ENCODE measurements at regions not wholly inside any gene's neighbourhood (a gene's known extent, or its start where the extent isn't known, plus 50 kb on each side); places are given as distances from the start of the nearest gene placed in this dataset.

DNA sequence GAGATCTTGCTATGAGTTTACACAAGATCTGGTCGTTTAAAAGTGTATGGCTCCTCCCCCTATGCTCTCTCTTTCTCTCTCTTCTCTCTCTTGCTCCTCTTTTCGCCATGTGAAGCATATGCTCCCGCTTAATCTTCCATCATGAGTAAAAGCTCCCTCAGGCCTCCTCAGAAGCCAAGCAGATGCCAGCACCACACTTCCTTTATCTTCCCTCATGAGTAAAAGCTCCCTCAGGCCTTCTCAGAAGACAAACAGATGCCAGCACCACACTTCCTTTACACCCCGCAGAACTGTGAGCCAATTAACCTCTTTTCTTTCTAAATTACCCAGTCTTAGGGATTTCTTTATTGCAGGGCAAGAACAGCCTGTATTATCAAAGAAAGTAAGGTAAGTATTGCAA lies 152.4 kb downstream of the SEC23A start:
- TF ChIP-seq, protein P1, sequence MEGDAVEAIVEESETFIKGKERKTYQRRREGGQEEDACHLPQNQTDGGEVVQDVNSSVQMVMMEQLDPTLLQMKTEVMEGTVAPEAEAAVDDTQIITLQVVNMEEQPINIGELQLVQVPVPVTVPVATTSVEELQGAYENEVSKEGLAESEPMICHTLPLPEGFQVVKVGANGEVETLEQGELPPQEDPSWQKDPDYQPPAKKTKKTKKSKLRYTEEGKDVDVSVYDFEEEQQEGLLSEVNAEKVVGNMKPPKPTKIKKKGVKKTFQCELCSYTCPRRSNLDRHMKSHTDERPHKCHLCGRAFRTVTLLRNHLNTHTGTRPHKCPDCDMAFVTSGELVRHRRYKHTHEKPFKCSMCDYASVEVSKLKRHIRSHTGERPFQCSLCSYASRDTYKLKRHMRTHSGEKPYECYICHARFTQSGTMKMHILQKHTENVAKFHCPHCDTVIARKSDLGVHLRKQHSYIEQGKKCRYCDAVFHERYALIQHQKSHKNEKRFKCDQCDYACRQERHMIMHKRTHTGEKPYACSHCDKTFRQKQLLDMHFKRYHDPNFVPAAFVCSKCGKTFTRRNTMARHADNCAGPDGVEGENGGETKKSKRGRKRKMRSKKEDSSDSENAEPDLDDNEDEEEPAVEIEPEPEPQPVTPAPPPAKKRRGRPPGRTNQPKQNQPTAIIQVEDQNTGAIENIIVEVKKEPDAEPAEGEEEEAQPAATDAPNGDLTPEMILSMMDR (CRISPR knock-in tag; IDR thresholded peaks at IDR 0.05) = no peak
- TF ChIP-seq ZNF10 (CRISPR knock-in tag; IDR thresholded peaks at IDR 0.05; ENCODE audit: borderline replicate concordance, low read depth) (no peak), ZNF282 (IDR thresholded peaks at IDR 0.05; ENCODE audit: partially characterized antibody) (no peak), RAD21 (CRISPR knock-in tag; IDR thresholded peaks at IDR 0.05) (no peak), ARHGAP35 (CRISPR knock-in tag; IDR thresholded peaks at IDR 0.05; ENCODE audit: borderline replicate concordance) (no peak), ZFX (CRISPR knock-in tag; IDR thresholded peaks at IDR 0.05; ENCODE audit: low read depth) (no peak), ONECUT2 (CRISPR knock-in tag; IDR thresholded peaks at IDR 0.05) (no peak), POLR2A (IDR thresholded peaks at IDR 0.05; ENCODE audit: insufficient read depth in 1 of 2, low read depth in 2 of 2, low read length in 2 of 2) (no peak), YY1 (IDR thresholded peaks at IDR 0.05; ENCODE audit: insufficient read depth, insufficient replicate concordance, low read depth, low read length) (no peak), HOXA9 (CRISPR knock-in tag; IDR thresholded peaks at IDR 0.05; ENCODE audit: borderline replicate concordance) (no peak)
- TF ChIP-seq, protein P2, sequence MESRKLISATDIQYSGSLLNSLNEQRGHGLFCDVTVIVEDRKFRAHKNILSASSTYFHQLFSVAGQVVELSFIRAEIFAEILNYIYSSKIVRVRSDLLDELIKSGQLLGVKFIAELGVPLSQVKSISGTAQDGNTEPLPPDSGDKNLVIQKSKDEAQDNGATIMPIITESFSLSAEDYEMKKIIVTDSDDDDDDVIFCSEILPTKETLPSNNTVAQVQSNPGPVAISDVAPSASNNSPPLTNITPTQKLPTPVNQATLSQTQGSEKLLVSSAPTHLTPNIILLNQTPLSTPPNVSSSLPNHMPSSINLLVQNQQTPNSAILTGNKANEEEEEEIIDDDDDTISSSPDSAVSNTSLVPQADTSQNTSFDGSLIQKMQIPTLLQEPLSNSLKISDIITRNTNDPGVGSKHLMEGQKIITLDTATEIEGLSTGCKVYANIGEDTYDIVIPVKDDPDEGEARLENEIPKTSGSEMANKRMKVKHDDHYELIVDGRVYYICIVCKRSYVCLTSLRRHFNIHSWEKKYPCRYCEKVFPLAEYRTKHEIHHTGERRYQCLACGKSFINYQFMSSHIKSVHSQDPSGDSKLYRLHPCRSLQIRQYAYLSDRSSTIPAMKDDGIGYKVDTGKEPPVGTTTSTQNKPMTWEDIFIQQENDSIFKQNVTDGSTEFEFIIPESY (CRISPR knock-in tag; IDR thresholded peaks at IDR 0.05) = no peak
- TF ChIP-seq, protein P3, sequence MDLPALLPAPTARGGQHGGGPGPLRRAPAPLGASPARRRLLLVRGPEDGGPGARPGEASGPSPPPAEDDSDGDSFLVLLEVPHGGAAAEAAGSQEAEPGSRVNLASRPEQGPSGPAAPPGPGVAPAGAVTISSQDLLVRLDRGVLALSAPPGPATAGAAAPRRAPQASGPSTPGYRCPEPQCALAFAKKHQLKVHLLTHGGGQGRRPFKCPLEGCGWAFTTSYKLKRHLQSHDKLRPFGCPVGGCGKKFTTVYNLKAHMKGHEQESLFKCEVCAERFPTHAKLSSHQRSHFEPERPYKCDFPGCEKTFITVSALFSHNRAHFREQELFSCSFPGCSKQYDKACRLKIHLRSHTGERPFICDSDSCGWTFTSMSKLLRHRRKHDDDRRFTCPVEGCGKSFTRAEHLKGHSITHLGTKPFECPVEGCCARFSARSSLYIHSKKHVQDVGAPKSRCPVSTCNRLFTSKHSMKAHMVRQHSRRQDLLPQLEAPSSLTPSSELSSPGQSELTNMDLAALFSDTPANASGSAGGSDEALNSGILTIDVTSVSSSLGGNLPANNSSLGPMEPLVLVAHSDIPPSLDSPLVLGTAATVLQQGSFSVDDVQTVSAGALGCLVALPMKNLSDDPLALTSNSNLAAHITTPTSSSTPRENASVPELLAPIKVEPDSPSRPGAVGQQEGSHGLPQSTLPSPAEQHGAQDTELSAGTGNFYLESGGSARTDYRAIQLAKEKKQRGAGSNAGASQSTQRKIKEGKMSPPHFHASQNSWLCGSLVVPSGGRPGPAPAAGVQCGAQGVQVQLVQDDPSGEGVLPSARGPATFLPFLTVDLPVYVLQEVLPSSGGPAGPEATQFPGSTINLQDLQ (CRISPR knock-in tag; IDR thresholded peaks at IDR 0.05) = no peak
- TF ChIP-seq, protein P4, sequence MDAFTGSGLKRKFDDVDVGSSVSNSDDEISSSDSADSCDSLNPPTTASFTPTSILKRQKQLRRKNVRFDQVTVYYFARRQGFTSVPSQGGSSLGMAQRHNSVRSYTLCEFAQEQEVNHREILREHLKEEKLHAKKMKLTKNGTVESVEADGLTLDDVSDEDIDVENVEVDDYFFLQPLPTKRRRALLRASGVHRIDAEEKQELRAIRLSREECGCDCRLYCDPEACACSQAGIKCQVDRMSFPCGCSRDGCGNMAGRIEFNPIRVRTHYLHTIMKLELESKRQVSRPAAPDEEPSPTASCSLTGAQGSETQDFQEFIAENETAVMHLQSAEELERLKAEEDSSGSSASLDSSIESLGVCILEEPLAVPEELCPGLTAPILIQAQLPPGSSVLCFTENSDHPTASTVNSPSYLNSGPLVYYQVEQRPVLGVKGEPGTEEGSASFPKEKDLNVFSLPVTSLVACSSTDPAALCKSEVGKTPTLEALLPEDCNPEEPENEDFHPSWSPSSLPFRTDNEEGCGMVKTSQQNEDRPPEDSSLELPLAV (CRISPR knock-in tag; conservative IDR thresholded peaks at IDR 0.05; ENCODE audit: low read depth) = no peak
- TF ChIP-seq, protein P5, sequence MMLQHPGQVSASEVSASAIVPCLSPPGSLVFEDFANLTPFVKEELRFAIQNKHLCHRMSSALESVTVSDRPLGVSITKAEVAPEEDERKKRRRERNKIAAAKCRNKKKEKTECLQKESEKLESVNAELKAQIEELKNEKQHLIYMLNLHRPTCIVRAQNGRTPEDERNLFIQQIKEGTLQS (CRISPR knock-in tag; IDR thresholded peaks at IDR 0.05) = no peak

Measured in HepG2 (cell line).